ENCODE measurements at regions not wholly inside any gene's neighbourhood (a gene's known extent, or its start where the extent isn't known, plus 50 kb on each side); places are given as distances from the start of the nearest gene placed in this dataset.

DNA sequence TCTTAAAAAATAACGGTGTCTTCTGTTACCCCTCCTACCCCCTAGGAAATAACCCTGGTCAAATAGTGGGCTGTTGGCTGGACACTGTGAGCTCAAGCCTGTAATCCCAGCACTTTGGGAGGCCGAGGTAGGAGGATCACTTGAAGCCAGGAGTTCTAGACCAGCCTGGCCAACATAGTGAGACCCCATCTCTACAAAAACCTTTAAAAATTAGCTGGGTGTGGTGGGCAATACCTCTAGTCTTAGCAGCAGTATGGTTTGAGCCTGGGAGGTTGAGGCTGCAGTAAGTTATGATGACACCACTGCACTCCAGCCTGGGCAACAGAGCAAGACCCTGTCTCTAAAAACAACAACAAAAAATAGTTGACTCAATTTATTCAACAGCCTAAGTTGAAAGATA lies 453.7 kb downstream of the SIPA1L2 start:
- no peaks in the 10 kb centered on the region for H3F3A ChIP-seq (ENCODE audit: control insufficient read depth, insufficient read depth)
- no peaks in the 10 kb centered on the region for H3K4me1 ChIP-seq (ENCODE audit: control insufficient read depth, low read length)
- H3K27ac ChIP-seq (ENCODE audit: low read depth, low read length) = no peak overlapping the region
- no peak overlapping the region for H3K4me3 ChIP-seq (ENCODE audit: low read length)
- no peaks in the 10 kb centered on the region for H4K20me1 ChIP-seq (ENCODE audit: control insufficient read depth, insufficient read depth, low read depth, low read length)
- H3K27me3 ChIP-seq (ENCODE audit: control insufficient read depth, low read length) = no peaks in the 10 kb centered on the region
- H3K9me3 ChIP-seq (ENCODE audit: control insufficient read depth, insufficient read depth, low read length) = no peaks in the 10 kb centered on the region
- no peaks in the 10 kb centered on the region for H3K9me2 ChIP-seq (replicated peaks; ENCODE audit: control insufficient read depth, low read length)
- TF ChIP-seq, protein P1, sequence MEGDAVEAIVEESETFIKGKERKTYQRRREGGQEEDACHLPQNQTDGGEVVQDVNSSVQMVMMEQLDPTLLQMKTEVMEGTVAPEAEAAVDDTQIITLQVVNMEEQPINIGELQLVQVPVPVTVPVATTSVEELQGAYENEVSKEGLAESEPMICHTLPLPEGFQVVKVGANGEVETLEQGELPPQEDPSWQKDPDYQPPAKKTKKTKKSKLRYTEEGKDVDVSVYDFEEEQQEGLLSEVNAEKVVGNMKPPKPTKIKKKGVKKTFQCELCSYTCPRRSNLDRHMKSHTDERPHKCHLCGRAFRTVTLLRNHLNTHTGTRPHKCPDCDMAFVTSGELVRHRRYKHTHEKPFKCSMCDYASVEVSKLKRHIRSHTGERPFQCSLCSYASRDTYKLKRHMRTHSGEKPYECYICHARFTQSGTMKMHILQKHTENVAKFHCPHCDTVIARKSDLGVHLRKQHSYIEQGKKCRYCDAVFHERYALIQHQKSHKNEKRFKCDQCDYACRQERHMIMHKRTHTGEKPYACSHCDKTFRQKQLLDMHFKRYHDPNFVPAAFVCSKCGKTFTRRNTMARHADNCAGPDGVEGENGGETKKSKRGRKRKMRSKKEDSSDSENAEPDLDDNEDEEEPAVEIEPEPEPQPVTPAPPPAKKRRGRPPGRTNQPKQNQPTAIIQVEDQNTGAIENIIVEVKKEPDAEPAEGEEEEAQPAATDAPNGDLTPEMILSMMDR (IDR thresholded peaks at IDR 0.05; ENCODE audit: low read depth, low read length, poor library complexity, severe bottlenecking) = no peak
- no peak for TF ChIP-seq EZH2phosphoT487 (IDR thresholded peaks at IDR 0.05; ENCODE audit: borderline replicate concordance, low read length)
- no peaks in the 10 kb centered on the region for H3K79me2 ChIP-seq (ENCODE audit: control insufficient read depth, low read length)
- no peaks in the 10 kb centered on the region for H3K36me3 ChIP-seq (ENCODE audit: control insufficient read depth, low read length)
- H3K4me2 ChIP-seq (ENCODE audit: low read length) = no peak overlapping the region

DNA sequence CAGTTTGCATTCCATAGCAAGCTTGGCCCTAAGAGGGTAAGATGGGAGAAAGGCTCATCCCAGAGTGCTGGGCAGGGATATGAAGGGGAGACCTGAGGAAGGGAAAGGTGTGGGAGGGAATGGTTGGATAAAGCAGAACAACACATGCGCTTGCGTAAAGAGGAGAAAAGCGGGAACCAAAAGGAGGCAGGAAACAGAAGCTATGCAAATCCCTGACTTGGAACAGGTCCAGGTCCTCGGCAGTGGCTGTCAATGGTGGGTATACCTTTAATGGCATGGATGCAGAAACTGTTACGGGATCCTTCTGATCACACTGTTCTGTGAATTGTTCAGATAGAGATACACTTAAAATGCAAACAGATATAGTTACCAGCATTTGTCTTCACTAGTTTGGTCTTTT lies 455.6 kb downstream of the SIPA1L2 start:
- Histone ChIP-seq H3K4me2 (ENCODE audit: low read length) (no peak overlapping the region), H4K20me1 (ENCODE audit: control insufficient read depth, insufficient read depth, low read depth, low read length) (no peaks in the 10 kb centered on the region), H3F3A (ENCODE audit: control insufficient read depth, insufficient read depth) (no peaks in the 10 kb centered on the region), H3K36me3 (ENCODE audit: control insufficient read depth, low read length) (no peaks in the 10 kb centered on the region), H3K9me3 (ENCODE audit: control insufficient read depth, insufficient read depth, low read length) (no peaks in the 10 kb centered on the region), H3K79me2 (ENCODE audit: control insufficient read depth, low read length) (no peaks in the 10 kb centered on the region), H3K4me3 (ENCODE audit: low read length) (no peak overlapping the region), H3K9me2 (replicated peaks; ENCODE audit: control insufficient read depth, low read length) (no peaks in the 10 kb centered on the region), H3K27ac (ENCODE audit: low read depth, low read length) (no peak overlapping the region), H3K27me3 (ENCODE audit: control insufficient read depth, low read length) (no peaks in the 10 kb centered on the region), H3K4me1 (ENCODE audit: control insufficient read depth, low read length) (no peaks in the 10 kb centered on the region)
- TF ChIP-seq, protein P1 (IDR thresholded peaks at IDR 0.05; ENCODE audit: low read depth, low read length, poor library complexity, severe bottlenecking) = no peak
- no peak for TF ChIP-seq EZH2phosphoT487 (IDR thresholded peaks at IDR 0.05; ENCODE audit: borderline replicate concordance, low read length)

DNA sequence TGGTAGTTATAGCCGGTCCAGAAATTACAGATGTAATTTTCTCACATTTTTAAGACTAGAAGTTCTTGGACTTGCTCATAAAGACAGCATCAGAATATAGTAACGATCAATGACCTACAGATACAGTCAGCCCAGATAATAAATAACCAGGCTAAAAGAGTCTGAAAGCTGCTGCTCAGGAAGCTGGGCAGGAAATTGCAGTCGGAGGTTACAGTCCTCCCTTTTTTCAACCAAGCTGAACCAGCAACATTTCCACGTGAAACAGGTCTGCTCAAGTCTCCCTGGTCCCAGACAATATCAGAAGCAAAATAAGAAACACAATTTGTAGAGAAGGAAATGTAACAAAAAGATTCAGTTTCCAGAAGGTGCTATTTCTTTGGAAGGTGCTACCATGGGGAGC lies 457.4 kb downstream of the SIPA1L2 start:
- H3K4me1 ChIP-seq (ENCODE audit: control insufficient read depth, low read length) = no peaks in the 10 kb centered on the region
- no peak overlapping the region for H3K27ac ChIP-seq (ENCODE audit: low read depth, low read length)
- no peak overlapping the region for H3K4me2 ChIP-seq (ENCODE audit: low read length)
- H3K4me3 ChIP-seq (ENCODE audit: low read length) = no peak overlapping the region
- no peaks in the 10 kb centered on the region for H3K27me3 ChIP-seq (ENCODE audit: control insufficient read depth, low read length)
- no peaks in the 10 kb centered on the region for H3K79me2 ChIP-seq (ENCODE audit: control insufficient read depth, low read length)
- no peaks in the 10 kb centered on the region for H4K20me1 ChIP-seq (ENCODE audit: control insufficient read depth, insufficient read depth, low read depth, low read length)
- H3K9me2 ChIP-seq (replicated peaks; ENCODE audit: control insufficient read depth, low read length) = no peaks in the 10 kb centered on the region
- H3K9me3 ChIP-seq (ENCODE audit: control insufficient read depth, insufficient read depth, low read length) = no peaks in the 10 kb centered on the region
- TF ChIP-seq EZH2phosphoT487 (IDR thresholded peaks at IDR 0.05; ENCODE audit: borderline replicate concordance, low read length) = no peak
- H3F3A ChIP-seq (ENCODE audit: control insufficient read depth, insufficient read depth) = no peaks in the 10 kb centered on the region
- H3K36me3 ChIP-seq (ENCODE audit: control insufficient read depth, low read length) = no peaks in the 10 kb centered on the region

DNA sequence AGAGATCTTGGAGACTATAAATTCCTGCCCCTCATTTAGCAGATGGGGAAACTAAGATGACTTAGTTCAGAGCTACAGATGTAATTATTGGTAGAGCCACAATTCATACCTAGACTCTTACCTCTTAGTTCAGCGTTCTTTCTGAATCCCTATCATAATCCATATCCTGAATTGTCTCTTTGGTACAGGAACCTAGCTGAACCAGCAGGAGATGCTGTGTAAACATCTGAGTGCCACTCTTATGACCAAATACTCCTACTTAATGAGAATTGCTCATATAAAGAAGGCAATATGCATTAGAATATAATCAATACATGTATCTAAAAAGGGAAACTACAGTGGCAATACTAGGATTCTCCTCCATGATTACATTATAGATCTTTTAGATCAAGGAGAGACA lies 459.0 kb downstream of the SIPA1L2 start:
- Histone ChIP-seq H3K4me3 (ENCODE audit: low read length) (no peak overlapping the region), H4K20me1 (ENCODE audit: control insufficient read depth, insufficient read depth, low read depth, low read length) (no peaks in the 10 kb centered on the region), H3K27ac (ENCODE audit: low read depth, low read length) (no peak overlapping the region), H3K4me2 (ENCODE audit: low read length) (no peak overlapping the region), H3K27me3 (ENCODE audit: control insufficient read depth, low read length) (no peaks in the 10 kb centered on the region), H3K4me1 (ENCODE audit: control insufficient read depth, low read length) (no peaks in the 10 kb centered on the region), H3K9me2 (replicated peaks; ENCODE audit: control insufficient read depth, low read length) (no peaks in the 10 kb centered on the region), H3K36me3 (ENCODE audit: control insufficient read depth, low read length) (no peaks in the 10 kb centered on the region), H3F3A (ENCODE audit: control insufficient read depth, insufficient read depth) (no peaks in the 10 kb centered on the region), H3K9me3 (ENCODE audit: control insufficient read depth, insufficient read depth, low read length) (no peaks in the 10 kb centered on the region), H3K79me2 (ENCODE audit: control insufficient read depth, low read length) (no peaks in the 10 kb centered on the region)
- no peak for TF ChIP-seq EZH2phosphoT487 (IDR thresholded peaks at IDR 0.05; ENCODE audit: borderline replicate concordance, low read length)
- TF ChIP-seq, protein P1 (IDR thresholded peaks at IDR 0.05; ENCODE audit: low read depth, low read length, poor library complexity, severe bottlenecking) = no peak

All from DOHH2 (cell line).